ENCODE measurements at regions not wholly inside any gene's neighbourhood (a gene's known extent, or its start where the extent isn't known, plus 50 kb on each side); places are given as distances from the start of the nearest gene placed in this dataset.

DNA sequence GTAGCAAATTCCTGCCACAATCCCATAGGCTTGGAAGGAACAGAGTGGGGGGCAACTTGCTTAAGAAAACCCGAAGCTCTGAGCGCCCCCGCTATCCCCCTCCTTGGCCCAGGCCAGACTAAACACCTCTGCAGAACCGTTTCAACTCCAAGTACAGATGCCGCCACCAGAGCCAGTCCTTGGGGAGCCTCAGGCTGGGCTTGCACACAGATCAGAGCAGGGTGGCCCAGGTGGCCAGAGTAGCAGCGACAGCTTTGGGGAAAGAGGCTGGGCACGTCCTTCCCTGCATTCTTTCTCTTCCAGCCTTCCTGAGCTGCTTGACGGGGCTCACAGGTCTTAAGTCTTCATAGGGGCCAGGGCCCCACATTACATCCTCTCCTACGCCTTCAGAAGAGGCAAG, 181.6 kb upstream of the ZC3H12A start:
- H3K9me3 ChIP-seq (replicated peaks; ENCODE audit: control insufficient read depth, insufficient read depth, low read length), result no peaks in the 10 kb centered on the region
- TF ChIP-seq, protein P1, sequence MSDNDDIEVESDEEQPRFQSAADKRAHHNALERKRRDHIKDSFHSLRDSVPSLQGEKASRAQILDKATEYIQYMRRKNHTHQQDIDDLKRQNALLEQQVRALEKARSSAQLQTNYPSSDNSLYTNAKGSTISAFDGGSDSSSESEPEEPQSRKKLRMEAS (IDR thresholded peaks at IDR 0.05; ENCODE audit: insufficient read depth, insufficient read length), result no peak
- TF ChIP-seq MYC (IDR thresholded peaks at IDR 0.05; ENCODE audit: low read depth, low read length) (no peak), GATA2 (IDR thresholded peaks at IDR 0.05; ENCODE audit: insufficient read depth, insufficient read length, low read depth, low read length) (no peak), EZH2 (IDR thresholded peaks at IDR 0.05; ENCODE audit: borderline replicate concordance, low read depth, low read length, severe bottlenecking) (no peak)
- no peak overlapping the region for H2AFZ ChIP-seq (ENCODE audit: low read depth, low read length)
- H3K79me2 ChIP-seq (ENCODE audit: control insufficient read depth, insufficient read depth, low read length), result no peaks in the 10 kb centered on the region
- no peak overlapping the region for H3K9ac ChIP-seq (replicated peaks; ENCODE audit: extremely low read depth, insufficient read depth, low read length)
- H3K4me1 ChIP-seq (ENCODE audit: control insufficient read depth, extremely low read depth, insufficient read depth, low read length), result no peaks in the 10 kb centered on the region
- H3K36me3 ChIP-seq (ENCODE audit: control insufficient read depth in 2 of 2, extremely low read depth in 1 of 2, insufficient read depth in 2 of 2, low read length in 2 of 2), result no peaks in the 10 kb centered on the region
- ChIA-PET POLR2A (no interaction called here), CTCF (no interaction called here)
- no TSS peak for BruUV-seq (replicated peaks)
- no peak for DNase-seq (ENCODE audit: low read depth, low spot score)
- intact Hi-C loops (cut with micrococcal nuclease) (no loop called here), dilution Hi-C loops (cut with MboI; ENCODE audit: extremely low pct_ligation_motif_present, low sequenced_read_pairs) (no loop called here)
- no peak overlapping the region for H3K4me2 ChIP-seq (ENCODE audit: insufficient read depth, low read length)
- no peaks in the 10 kb centered on the region for H3K9me1 ChIP-seq (replicated peaks; ENCODE audit: control insufficient read depth, extremely low read depth, insufficient read depth, low read length)
- no peaks in the 10 kb centered on the region for H3K27me3 ChIP-seq (ENCODE audit: control insufficient read depth in 2 of 2, insufficient read depth in 2 of 2, low read length in 2 of 2)
- no peak overlapping the region for H3K27ac ChIP-seq (ENCODE audit: insufficient read depth, low read depth, low read length)
- FAIRE-seq, result no peak
- no peaks in the 10 kb centered on the region for H4K20me1 ChIP-seq (replicated peaks; ENCODE audit: control insufficient read depth, extremely low read depth, insufficient read depth, low read length)
- no peak overlapping the region for H3K4me3 ChIP-seq (replicated peaks in 1 of 3; ENCODE audit: insufficient read depth in 1 of 3, low read depth in 1 of 3, low read length in 3 of 3)

GRCh38 chr1:37294096-37294495, 180.3 kb upstream of the ZC3H12A start:
- H3K9ac ChIP-seq (replicated peaks; ENCODE audit: extremely low read depth, insufficient read depth, low read length), result no peak overlapping the region
- no peaks in the 10 kb centered on the region for H3K4me1 ChIP-seq (ENCODE audit: control insufficient read depth, extremely low read depth, insufficient read depth, low read length)
- no peaks in the 10 kb centered on the region for H3K9me3 ChIP-seq (replicated peaks; ENCODE audit: control insufficient read depth, insufficient read depth, low read length)
- H3K27me3 ChIP-seq (ENCODE audit: control insufficient read depth in 2 of 2, insufficient read depth in 2 of 2, low read length in 2 of 2), result no peaks in the 10 kb centered on the region
- H3K27ac ChIP-seq (ENCODE audit: insufficient read depth, low read depth, low read length), result no peak overlapping the region
- H4K20me1 ChIP-seq (replicated peaks; ENCODE audit: control insufficient read depth, extremely low read depth, insufficient read depth, low read length), result no peaks in the 10 kb centered on the region
- dilution Hi-C loops (cut with MboI; ENCODE audit: extremely low pct_ligation_motif_present, low sequenced_read_pairs), result no loop called here
- no TSS peak for BruUV-seq (replicated peaks)
- intact Hi-C loops (cut with micrococcal nuclease), result no loop called here
- H3K9me1 ChIP-seq (replicated peaks; ENCODE audit: control insufficient read depth, extremely low read depth, insufficient read depth, low read length), result no peaks in the 10 kb centered on the region
- ChIA-PET CTCF (no interaction called here), POLR2A (no interaction called here)
- H3K36me3 ChIP-seq (ENCODE audit: control insufficient read depth in 2 of 2, extremely low read depth in 1 of 2, insufficient read depth in 2 of 2, low read length in 2 of 2), result no peaks in the 10 kb centered on the region
- no peak overlapping the region for H3K4me3 ChIP-seq (replicated peaks in 1 of 3; ENCODE audit: insufficient read depth in 1 of 3, low read depth in 1 of 3, low read length in 3 of 3)
- no peak overlapping the region for H3K4me2 ChIP-seq (ENCODE audit: insufficient read depth, low read length)
- FAIRE-seq, result no peak
- H2AFZ ChIP-seq (ENCODE audit: low read depth, low read length), result no peak overlapping the region
- no peaks in the 10 kb centered on the region for H3K79me2 ChIP-seq (ENCODE audit: control insufficient read depth, insufficient read depth, low read length)
- no peak for DNase-seq (ENCODE audit: low read depth, low spot score)
- no peak for TF ChIP-seq MYC (IDR thresholded peaks at IDR 0.05; ENCODE audit: low read depth, low read length)
- TF ChIP-seq GATA2 (IDR thresholded peaks at IDR 0.05; ENCODE audit: insufficient read depth, insufficient read length, low read depth, low read length), result no peak
- TF ChIP-seq EZH2 (IDR thresholded peaks at IDR 0.05; ENCODE audit: borderline replicate concordance, low read depth, low read length, severe bottlenecking), result no peak
- TF ChIP-seq POLR2AphosphoS5 (IDR thresholded peaks at IDR 0.05; ENCODE audit: insufficient read depth, low read depth, low read length), result no peak
- TF ChIP-seq, protein P2, sequence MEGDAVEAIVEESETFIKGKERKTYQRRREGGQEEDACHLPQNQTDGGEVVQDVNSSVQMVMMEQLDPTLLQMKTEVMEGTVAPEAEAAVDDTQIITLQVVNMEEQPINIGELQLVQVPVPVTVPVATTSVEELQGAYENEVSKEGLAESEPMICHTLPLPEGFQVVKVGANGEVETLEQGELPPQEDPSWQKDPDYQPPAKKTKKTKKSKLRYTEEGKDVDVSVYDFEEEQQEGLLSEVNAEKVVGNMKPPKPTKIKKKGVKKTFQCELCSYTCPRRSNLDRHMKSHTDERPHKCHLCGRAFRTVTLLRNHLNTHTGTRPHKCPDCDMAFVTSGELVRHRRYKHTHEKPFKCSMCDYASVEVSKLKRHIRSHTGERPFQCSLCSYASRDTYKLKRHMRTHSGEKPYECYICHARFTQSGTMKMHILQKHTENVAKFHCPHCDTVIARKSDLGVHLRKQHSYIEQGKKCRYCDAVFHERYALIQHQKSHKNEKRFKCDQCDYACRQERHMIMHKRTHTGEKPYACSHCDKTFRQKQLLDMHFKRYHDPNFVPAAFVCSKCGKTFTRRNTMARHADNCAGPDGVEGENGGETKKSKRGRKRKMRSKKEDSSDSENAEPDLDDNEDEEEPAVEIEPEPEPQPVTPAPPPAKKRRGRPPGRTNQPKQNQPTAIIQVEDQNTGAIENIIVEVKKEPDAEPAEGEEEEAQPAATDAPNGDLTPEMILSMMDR (IDR thresholded peaks at IDR 0.05; ENCODE audit: extremely low read depth in 1 of 2, insufficient read depth in 1 of 2, low read depth in 1 of 2, low read length in 2 of 2), result no peak
- no peak for TF ChIP-seq POLR2A (IDR thresholded peaks at IDR 0.05; ENCODE audit: low read depth, low read length)
- no peak for TF ChIP-seq JUN (IDR thresholded peaks at IDR 0.05; ENCODE audit: borderline replicate concordance, insufficient read depth, insufficient read length, low read depth)
- no peak for TF ChIP-seq FOS (IDR thresholded peaks at IDR 0.05; ENCODE audit: borderline replicate concordance, insufficient read depth, low read length)
- TF ChIP-seq, protein P1 (IDR thresholded peaks at IDR 0.05; ENCODE audit: insufficient read depth, insufficient read length), result no peak

Measured in endothelial cell of umbilical vein (primary cell).